Gastrocnemius medialis (tissue), 4 donors: ENCODE measurements at regions not wholly inside any gene's neighbourhood (a gene's known extent, or its start where the extent isn't known, plus 50 kb on each side); places are given as distances from the start of the nearest gene placed in this dataset.

ENCODE experiments used
- POLR2A ChIP-seq, 2 donors: fragments of 450-650 bp; IDR thresholded peaks; one replicate each; pipeline ENCODE4 v1.6.1; 2017; ENCODE audit warnings: antibody characterized with exemption in 2 of 2, mild to moderate bottlenecking in 2 of 2, moderate library complexity in 2 of 2
- TF ChIP-seq, protein P1 (sequence below), 5 experiments: fragments of 450-650 bp in 3 of 5; fragments of 200-600 bp in 2 of 5; sonication (generic) in 2 of 5; IDR thresholded peaks in 4 of 5; conservative IDR thresholded peaks in 1 of 5; 1 replicate in 4 of 5; 2 replicates in 1 of 5; pipeline ENCODE4 v1.5.1; 2016 to 2019; ENCODE audit warnings: antibody characterized with exemption in 5 of 5, mild to moderate bottlenecking in 3 of 5, moderate library complexity in 3 of 5

DNA sequence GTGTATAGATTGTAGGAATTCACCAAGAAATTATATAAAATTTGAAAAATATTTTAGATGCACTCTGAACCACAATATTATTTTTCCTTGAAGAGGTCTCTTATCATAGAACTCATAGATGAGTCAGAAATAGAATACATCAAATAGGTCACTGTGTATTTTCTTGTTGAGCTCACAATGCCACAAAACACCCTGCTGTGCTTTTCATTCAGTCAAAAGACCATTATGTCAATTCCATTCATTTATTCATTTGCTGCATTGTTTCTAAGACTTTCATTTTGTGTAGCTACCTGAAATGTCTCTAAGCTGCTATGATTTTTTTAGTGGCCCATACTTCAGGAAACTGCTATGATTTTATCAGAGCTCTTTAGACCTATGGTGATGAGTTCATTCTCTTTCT, 231.9 kb upstream of the AVPR1A start:
- TF ChIP-seq POLR2A (IDR thresholded peaks at IDR 0.05): no peak
- TF ChIP-seq, protein P1, sequence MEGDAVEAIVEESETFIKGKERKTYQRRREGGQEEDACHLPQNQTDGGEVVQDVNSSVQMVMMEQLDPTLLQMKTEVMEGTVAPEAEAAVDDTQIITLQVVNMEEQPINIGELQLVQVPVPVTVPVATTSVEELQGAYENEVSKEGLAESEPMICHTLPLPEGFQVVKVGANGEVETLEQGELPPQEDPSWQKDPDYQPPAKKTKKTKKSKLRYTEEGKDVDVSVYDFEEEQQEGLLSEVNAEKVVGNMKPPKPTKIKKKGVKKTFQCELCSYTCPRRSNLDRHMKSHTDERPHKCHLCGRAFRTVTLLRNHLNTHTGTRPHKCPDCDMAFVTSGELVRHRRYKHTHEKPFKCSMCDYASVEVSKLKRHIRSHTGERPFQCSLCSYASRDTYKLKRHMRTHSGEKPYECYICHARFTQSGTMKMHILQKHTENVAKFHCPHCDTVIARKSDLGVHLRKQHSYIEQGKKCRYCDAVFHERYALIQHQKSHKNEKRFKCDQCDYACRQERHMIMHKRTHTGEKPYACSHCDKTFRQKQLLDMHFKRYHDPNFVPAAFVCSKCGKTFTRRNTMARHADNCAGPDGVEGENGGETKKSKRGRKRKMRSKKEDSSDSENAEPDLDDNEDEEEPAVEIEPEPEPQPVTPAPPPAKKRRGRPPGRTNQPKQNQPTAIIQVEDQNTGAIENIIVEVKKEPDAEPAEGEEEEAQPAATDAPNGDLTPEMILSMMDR (IDR thresholded peaks at IDR 0.05 in 4 of 5, conservative IDR thresholded peaks at IDR 0.05 in 1 of 5): no peak
